ENCODE measurements at regions not wholly inside any gene's neighbourhood (a gene's known extent, or its start where the extent isn't known, plus 50 kb on each side); places are given as distances from the start of the nearest gene placed in this dataset.

DNA sequence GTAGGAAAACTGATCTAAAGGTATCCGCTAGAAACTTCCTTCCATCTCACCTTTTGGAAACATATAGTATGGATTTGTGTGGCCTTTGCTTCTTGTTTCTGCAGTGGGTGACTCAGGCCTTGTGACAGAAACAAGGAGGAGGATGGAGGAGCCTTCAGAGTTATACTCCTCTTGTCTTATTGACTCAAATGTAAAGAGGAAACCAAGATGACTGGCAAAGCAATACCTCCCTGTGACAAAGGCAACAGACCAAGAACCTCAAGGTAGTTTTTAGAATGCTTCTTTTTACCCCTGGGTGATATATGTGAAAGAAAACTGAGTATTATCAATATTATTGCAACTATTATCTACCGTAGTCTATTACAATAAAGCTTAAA, 123.3 kb upstream of the SLIT3 start:
- TF ChIP-seq, protein P1, sequence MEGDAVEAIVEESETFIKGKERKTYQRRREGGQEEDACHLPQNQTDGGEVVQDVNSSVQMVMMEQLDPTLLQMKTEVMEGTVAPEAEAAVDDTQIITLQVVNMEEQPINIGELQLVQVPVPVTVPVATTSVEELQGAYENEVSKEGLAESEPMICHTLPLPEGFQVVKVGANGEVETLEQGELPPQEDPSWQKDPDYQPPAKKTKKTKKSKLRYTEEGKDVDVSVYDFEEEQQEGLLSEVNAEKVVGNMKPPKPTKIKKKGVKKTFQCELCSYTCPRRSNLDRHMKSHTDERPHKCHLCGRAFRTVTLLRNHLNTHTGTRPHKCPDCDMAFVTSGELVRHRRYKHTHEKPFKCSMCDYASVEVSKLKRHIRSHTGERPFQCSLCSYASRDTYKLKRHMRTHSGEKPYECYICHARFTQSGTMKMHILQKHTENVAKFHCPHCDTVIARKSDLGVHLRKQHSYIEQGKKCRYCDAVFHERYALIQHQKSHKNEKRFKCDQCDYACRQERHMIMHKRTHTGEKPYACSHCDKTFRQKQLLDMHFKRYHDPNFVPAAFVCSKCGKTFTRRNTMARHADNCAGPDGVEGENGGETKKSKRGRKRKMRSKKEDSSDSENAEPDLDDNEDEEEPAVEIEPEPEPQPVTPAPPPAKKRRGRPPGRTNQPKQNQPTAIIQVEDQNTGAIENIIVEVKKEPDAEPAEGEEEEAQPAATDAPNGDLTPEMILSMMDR (IDR thresholded peaks at IDR 0.05) = no peak
- no peak for TF ChIP-seq EZH2 (IDR thresholded peaks at IDR 0.05)

Data from neural progenitor cell (in vitro differentiated cells).